M059J (cell line): ENCODE measurements at regions not wholly inside any gene's neighbourhood (a gene's known extent, or its start where the extent isn't known, plus 50 kb on each side); places are given as distances from the start of the nearest gene placed in this dataset.

Source experiments
- DNase-seq: peaks from one replicate; pipeline ENCODE4 v3.0.0-alpha.2; 2012; ENCODE audit warnings: low read depth

- no peak for DNase-seq
These were observed 1939.8 kb downstream of the EFNA5 start for GRCh38 chr5:105730982-105731381.

GRCh38 chr5:105726093-105726492, 1944.6 kb downstream of the EFNA5 start:
- no peak for DNase-seq

- no peak for DNase-seq
These were observed 1962.3 kb downstream of the EFNA5 start for GRCh38 chr5:105708442-105708841.

- DNase-seq: no peak
These were observed 1968.4 kb downstream of the EFNA5 start for GRCh38 chr5:105702323-105702722.

GRCh38 chr5:105696440-105696839, 1974.3 kb downstream of the EFNA5 start:
- DNase-seq: no peak

GRCh38 chr5:105695941-105696340, 1974.8 kb downstream of the EFNA5 start:
- no peak for DNase-seq

- DNase-seq: no peak
These were observed 1981.1 kb downstream of the EFNA5 start for GRCh38 chr5:105689596-105689995.

GRCh38 chr5:105688227-105688792, 1982.4 kb downstream of the EFNA5 start:
- DNase-seq: no peak

- no peak for DNase-seq
These were observed 1983.2 kb downstream of the EFNA5 start for GRCh38 chr5:105687493-105687892.

GRCh38 chr5:105685884-105686283, 1984.9 kb downstream of the EFNA5 start:
- DNase-seq: no peak

- peak; percentile 4 for DNase-seq
These were observed 1985.9 kb downstream of the EFNA5 start for GRCh38 chr5:105684799-105685198.

GRCh38 chr5:105680858-105681475, 1989.8 kb downstream of the EFNA5 start:
- DNase-seq: no peak

GRCh38 chr5:105677291-105677690, 1993.4 kb downstream of the EFNA5 start:
- DNase-seq: no peak

- peak; percentile 7 for DNase-seq
These were observed 2000.1 kb downstream of the EFNA5 start for GRCh38 chr5:105670596-105670995.

GRCh38 chr5:105663671-105664070, 2007.1 kb downstream of the EFNA5 start:
- no peak for DNase-seq

GRCh38 chr5:105659396-105659795, 2011.3 kb downstream of the EFNA5 start:
- no peak for DNase-seq

- DNase-seq: no peak
These were observed 2030.4 kb downstream of the EFNA5 start for GRCh38 chr5:105640328-105640727.

GRCh38 chr5:105639511-105639910, 2031.2 kb downstream of the EFNA5 start:
- peak; percentile 0 for DNase-seq

- peak; percentile 8 for DNase-seq
These were observed 2031.7 kb downstream of the EFNA5 start for GRCh38 chr5:105639068-105639467.

- DNase-seq: no peak
These were observed 2032.3 kb downstream of the EFNA5 start for GRCh38 chr5:105638437-105638836.

GRCh38 chr5:105632043-105632442, 2038.7 kb downstream of the EFNA5 start:
- DNase-seq: no peak

- DNase-seq: no peak
These were observed 2039.9 kb downstream of the EFNA5 start for GRCh38 chr5:105630803-105631202.

- no peak for DNase-seq
These were observed 2051.0 kb downstream of the EFNA5 start for GRCh38 chr5:105619725-105620124.
